Activated T-cell treated with anti-CD3 and anti-CD28 coated beads, Interleukin-2, amount 50 U/mL, for 24 hours (primary cell): ENCODE measurements at regions not wholly inside any gene's neighbourhood (a gene's known extent, or its start where the extent isn't known, plus 50 kb on each side); places are given as distances from the start of the nearest gene placed in this dataset.

ENCODE experiments used
- DNase-seq: peaks from one replicate; pipeline ENCODE4 v3.0.0-alpha.2; 2020
- H3K27ac Mint-ChIP-seq: 2 replicates; pipeline ENCODE4 v1.8.0; 2020; ENCODE audit warnings: mild to moderate bottlenecking, mixed read lengths
- H3K27me3 Mint-ChIP-seq: 2 replicates; pipeline ENCODE4 v1.8.0; 2020; ENCODE audit warnings: mixed read lengths
- H3K36me3 Mint-ChIP-seq: 2 replicates; pipeline ENCODE4 v1.8.0; 2020; ENCODE audit warnings: low read depth, mixed read lengths
- H3K4me1 Mint-ChIP-seq: 2 replicates; pipeline ENCODE4 v1.8.0; 2020; ENCODE audit warnings: low read depth, mixed read lengths
- H3K4me3 Mint-ChIP-seq: 2 replicates; pipeline ENCODE4 v1.8.0; 2020; ENCODE audit warnings: mild to moderate bottlenecking, moderate library complexity, mixed read lengths
- H3K9me3 Mint-ChIP-seq: 2 replicates; pipeline ENCODE4 v1.8.0; 2020; ENCODE audit warnings: mixed read lengths

DNA sequence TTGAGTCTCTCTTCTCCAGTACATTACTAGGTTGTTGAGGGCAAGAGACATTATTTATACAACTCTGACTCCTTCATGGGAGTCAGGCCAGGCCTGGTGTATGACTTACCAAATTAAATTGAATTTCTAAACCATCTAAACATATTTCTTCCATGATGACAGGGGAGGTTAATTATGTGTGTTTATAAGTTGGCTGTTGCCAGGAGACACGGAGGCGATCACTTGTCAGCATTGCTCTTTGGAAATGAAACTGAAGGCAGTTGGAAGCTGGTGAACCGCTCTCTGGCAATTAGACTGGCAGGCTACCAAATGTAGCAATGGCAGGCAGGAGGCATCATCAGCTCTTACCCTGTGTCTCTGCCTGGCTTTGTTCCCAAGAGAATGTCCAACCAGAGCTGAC, 241.4 kb downstream of the KCNS3 start:
- Mint-ChIP-seq H3K4me3 (no peak overlapping the region), H3K4me1 (no peaks in the 10 kb centered on the region), H3K36me3 (no peaks in the 10 kb centered on the region), H3K9me3 (no peaks in the 10 kb centered on the region), H3K27ac (no peak overlapping the region), H3K27me3 (peaks cover 10% of the 10 kb centered on the region)
- DNase-seq: no peak

DNA sequence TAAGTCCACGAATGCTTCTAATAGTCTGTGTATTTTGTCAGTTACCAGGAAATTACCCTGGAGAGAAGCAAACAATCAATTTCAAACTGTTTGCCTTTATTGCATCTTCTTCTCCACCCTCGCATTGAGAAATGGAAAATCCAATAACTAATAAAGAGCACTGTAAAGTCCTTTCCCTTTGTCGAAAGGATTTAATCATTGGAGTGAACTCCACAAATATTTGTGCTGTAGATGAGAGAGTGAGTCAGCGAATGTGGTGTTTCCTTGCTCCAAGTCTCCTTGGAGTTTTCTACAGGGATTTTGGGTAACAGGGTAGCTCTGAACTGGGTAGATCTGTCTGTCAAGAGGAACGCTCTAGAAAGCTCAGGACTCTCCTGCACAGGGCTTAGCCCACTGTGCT, 240.2 kb downstream of the KCNS3 start:
- Mint-ChIP-seq H3K36me3 (no peaks in the 10 kb centered on the region), H3K27ac (no peak overlapping the region), H3K4me3 (no peak overlapping the region), H3K27me3 (peaks cover 10% of the 10 kb centered on the region), H3K9me3 (no peaks in the 10 kb centered on the region), H3K4me1 (no peaks in the 10 kb centered on the region)
- DNase-seq: no peak

DNA sequence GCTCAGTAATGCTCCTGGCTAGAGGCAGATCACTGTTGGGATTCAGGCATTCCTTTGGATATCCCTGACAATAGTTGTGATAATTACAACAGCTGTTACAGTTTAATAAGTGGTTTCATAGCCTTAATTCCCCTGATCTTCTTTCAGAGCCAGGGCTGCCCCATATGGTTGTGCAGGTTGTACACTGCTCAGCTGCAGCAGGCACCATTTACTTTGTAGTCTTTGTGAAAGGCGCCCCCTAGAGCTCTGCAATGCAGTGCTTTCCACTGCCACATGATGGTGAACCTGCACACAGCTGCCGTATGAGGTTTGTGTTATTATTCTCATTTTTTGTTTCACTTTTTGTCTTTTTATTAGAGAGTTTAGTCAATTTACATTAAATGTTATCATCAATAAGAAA, 239.1 kb downstream of the KCNS3 start:
- DNase-seq: no peak
- H3K36me3 Mint-ChIP-seq: no peaks in the 10 kb centered on the region
- H3K9me3 Mint-ChIP-seq: no peaks in the 10 kb centered on the region
- H3K4me1 Mint-ChIP-seq: no peaks in the 10 kb centered on the region
- H3K4me3 Mint-ChIP-seq: no peak overlapping the region
- H3K27ac Mint-ChIP-seq: no peak overlapping the region
- H3K27me3 Mint-ChIP-seq: peaks cover 7% of the 10 kb centered on the region

DNA sequence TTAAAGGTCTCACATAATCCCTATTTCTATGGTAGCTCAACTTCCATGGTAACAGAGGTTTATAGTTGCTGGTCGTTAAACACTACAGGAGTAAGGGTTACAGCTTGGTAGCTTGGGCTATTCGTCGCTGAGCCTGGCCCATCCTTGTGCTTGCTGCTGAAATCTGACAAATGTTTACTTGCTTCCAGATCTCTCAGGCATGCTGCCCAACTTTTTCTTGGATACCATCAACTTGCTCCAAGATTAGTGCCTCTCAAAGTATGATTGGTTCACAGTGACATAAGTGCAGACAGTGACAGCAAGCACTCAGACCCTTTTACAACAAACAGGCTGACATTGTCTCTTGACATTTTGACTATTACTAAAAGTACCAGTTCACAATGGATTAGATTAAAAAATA, 231.8 kb downstream of the KCNS3 start:
- Mint-ChIP-seq H3K27me3 (no peaks in the 10 kb centered on the region), H3K4me3 (no peak overlapping the region), H3K9me3 (no peaks in the 10 kb centered on the region), H3K36me3 (no peaks in the 10 kb centered on the region), H3K4me1 (no peaks in the 10 kb centered on the region), H3K27ac (no peak overlapping the region)
- no peak for DNase-seq

DNA sequence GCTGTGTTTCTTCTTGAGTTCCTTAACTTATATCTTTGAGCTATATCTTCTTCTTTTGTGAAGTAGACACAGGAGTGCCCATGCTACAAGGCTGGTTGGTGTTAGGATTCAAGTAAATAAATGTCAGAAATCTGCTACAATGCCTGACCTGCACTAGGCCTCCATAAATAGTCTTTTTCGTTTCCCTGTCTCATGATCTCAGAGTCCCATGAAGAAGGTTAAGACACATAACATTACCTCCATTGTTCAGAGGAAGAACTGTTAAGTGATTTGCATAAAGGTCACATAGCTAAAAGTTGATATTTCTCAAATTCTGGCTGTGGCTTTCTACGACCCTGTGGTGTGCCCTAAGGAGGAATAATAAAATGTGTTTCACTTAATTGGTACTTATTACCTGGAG, 228.4 kb downstream of the KCNS3 start:
- Mint-ChIP-seq H3K4me1 (no peaks in the 10 kb centered on the region), H3K9me3 (no peaks in the 10 kb centered on the region), H3K27ac (no peak overlapping the region), H3K27me3 (peaks cover 8% of the 10 kb centered on the region), H3K4me3 (no peak overlapping the region), H3K36me3 (no peaks in the 10 kb centered on the region)
- no peak for DNase-seq

DNA sequence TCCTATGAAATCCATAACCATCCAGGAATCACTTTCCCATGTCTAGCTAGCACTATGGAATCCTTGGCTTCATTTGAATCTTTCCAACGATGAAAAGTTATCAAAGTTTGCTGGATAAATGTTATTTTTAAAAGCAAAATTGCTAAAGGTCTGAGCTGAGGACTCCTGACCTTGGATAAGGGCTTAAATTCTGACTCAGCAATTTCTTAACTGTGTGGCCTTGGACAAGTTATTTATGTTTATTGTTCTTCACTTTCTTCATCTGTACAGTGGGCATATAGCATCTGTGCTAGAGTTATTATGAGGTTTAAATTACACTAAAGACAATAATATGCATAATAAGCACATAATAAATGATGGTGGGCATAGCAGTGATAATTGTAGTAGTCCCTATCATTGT, 227.5 kb downstream of the KCNS3 start:
- H3K36me3 Mint-ChIP-seq: no peaks in the 10 kb centered on the region
- no peak for DNase-seq
- H3K9me3 Mint-ChIP-seq: no peaks in the 10 kb centered on the region
- H3K4me3 Mint-ChIP-seq: no peak overlapping the region
- H3K27ac Mint-ChIP-seq: no peak overlapping the region
- peaks cover 8% of the 10 kb centered on the region for H3K27me3 Mint-ChIP-seq
- H3K4me1 Mint-ChIP-seq: no peaks in the 10 kb centered on the region

DNA sequence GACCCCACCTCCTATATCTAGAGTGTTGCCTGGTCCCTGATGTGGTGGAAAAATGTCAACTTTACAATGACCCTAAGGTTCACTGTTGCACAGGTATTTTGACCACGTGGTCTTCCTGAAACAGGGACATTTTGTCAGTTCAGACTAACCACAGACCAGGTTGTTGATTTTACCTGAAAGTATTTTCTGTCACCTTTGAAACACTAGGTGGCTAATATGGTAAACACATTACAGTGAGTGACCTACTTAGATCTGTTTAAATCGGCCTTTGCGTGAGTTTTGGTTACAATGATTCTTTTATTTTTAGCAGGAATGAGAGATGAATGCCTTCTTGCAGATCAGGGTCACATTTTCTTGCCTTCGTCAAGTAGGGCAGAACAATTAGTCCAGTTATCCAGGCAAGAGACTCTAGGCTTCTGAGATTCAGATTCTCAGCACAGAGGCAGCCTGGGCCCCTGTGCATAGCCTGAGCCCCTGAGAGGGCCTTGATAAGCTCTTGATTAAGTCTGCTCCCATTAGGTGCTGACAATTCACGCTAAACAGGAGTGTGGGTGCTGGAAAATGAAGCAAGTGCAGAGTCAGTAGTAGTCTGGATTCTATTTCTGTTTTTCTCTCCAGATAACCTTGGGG, 226.2 kb downstream of the KCNS3 start:
- no peaks in the 10 kb centered on the region for H3K9me3 Mint-ChIP-seq
- H3K36me3 Mint-ChIP-seq: no peaks in the 10 kb centered on the region
- no peak overlapping the region for H3K27ac Mint-ChIP-seq
- no peaks in the 10 kb centered on the region for H3K4me1 Mint-ChIP-seq
- peaks cover 8% of the 10 kb centered on the region for H3K27me3 Mint-ChIP-seq
- DNase-seq: no peak
- H3K4me3 Mint-ChIP-seq: no peak overlapping the region

DNA sequence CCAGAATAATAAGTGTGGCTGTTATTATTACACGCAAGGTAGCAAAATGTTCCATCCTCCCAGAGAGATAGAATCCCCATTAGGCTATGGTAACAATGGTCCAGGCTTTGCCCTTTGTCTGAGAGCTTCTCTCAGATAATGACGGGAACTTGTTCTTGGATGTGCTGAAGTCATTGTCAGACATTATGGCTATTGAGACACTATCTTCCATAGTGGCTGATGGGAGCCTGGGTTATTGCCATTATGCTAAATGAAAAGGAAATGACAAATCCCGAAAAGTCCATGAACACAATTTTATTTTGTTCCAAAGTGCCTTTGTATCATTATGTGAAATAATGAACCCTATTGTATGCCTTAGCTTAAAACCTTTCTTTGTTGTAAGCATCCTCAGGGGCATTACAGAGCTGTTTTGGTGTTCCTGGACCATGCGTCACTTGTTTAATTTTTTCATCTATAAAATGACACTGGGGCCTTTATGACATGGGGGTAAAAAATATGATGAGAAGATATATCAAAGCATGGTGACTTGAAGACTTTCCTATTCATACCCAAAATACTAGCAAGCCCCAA, 218.5 kb downstream of the KCNS3 start:
- Mint-ChIP-seq H3K27ac (no peak overlapping the region), H3K27me3 (peaks cover 2% of the 10 kb centered on the region), H3K4me1 (no peaks in the 10 kb centered on the region), H3K4me3 (no peak overlapping the region), H3K9me3 (no peaks in the 10 kb centered on the region), H3K36me3 (no peaks in the 10 kb centered on the region)
- DNase-seq: no peak

DNA sequence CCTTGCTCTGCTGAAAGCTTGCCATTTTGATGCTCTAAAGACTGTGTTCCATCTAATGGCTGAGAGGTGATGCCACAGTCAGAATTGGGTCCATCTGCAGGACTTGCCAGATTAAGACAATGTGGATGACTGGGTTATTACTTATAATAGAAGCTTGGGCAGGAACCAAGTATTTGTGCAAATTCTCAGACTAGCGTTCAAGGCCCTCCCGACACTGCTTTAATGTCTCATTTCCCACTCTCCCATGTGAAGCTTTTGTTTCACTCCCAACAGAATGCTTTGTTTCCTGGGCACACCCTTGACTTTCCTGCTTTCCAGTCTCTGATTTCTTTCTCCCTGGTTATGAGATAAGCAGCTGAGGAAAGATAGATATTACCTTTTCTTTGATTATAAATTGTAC, 215.8 kb downstream of the KCNS3 start:
- Mint-ChIP-seq H3K27me3 (peaks cover 2% of the 10 kb centered on the region), H3K27ac (no peak overlapping the region), H3K36me3 (no peaks in the 10 kb centered on the region), H3K9me3 (no peaks in the 10 kb centered on the region), H3K4me3 (no peak overlapping the region), H3K4me1 (no peaks in the 10 kb centered on the region)
- no peak for DNase-seq

DNA sequence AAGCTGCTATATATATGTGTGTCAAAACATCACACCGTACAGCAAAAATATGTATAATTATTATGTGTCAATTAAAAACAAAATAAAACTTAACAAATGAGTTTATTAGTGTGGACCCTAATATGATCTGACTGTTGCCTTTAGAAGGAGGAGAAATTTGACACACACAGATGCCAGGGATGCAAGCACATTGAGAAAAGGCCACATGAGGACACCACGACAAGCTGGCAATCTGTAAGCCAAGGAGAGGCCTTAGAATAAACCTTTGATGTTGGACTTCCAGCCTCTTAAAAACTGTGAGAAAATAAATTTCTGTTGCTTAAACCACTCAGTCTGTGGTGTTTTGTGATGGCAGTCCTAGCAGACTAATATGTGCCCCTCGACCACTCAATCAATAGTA, 214.7 kb downstream of the KCNS3 start:
- Mint-ChIP-seq H3K27ac (no peak overlapping the region), H3K36me3 (no peaks in the 10 kb centered on the region), H3K27me3 (peaks cover 2% of the 10 kb centered on the region), H3K9me3 (no peaks in the 10 kb centered on the region), H3K4me3 (no peak overlapping the region), H3K4me1 (no peaks in the 10 kb centered on the region)
- DNase-seq: no peak

DNA sequence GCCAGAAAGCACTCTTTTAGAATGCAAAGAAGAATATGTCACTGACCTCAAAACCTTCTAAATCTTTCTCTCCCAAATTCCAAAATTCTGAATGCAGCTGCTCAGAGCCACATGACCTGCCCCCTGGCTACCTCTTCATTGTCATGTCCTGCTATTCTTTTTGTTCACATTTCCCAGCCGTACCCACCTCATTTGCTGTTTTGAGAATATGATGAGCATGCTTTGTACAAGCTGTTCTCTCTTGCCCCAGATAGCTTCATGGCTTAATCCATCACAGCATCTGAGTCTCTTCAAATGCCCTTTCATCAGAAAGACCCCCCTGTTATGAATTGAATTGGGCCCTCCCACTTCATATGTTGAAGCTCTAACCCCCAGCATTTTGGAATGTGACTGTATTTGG, 214.3 kb downstream of the KCNS3 start:
- H3K27ac Mint-ChIP-seq: no peak overlapping the region
- H3K27me3 Mint-ChIP-seq: peaks cover 2% of the 10 kb centered on the region
- no peak for DNase-seq
- H3K4me3 Mint-ChIP-seq: no peak overlapping the region
- H3K9me3 Mint-ChIP-seq: no peaks in the 10 kb centered on the region
- no peaks in the 10 kb centered on the region for H3K36me3 Mint-ChIP-seq
- no peaks in the 10 kb centered on the region for H3K4me1 Mint-ChIP-seq

DNA sequence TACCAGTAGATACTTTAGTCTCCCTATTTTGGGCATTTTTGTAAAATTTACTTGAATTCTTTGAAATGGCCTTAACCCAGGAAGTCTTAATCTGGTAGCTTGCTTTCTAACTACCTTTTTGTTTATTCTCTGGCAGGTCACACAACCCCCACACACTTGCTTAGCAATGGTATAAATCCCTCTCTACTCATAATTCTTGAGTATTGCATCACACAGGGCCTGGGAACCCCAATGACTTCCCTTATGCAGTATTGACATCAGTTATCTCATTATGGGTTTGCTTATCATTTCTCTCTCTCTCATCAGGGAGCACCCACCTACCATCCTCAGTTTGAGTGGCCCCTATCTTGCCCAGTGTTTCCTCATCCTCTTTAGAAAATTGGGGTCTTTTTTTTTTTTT, 207.1 kb downstream of the KCNS3 start:
- H3K4me3 Mint-ChIP-seq: no peak overlapping the region
- peaks cover 2% of the 10 kb centered on the region for H3K9me3 Mint-ChIP-seq
- no peak for DNase-seq
- no peaks in the 10 kb centered on the region for H3K36me3 Mint-ChIP-seq
- no peak overlapping the region for H3K27ac Mint-ChIP-seq
- no peaks in the 10 kb centered on the region for H3K4me1 Mint-ChIP-seq
- H3K27me3 Mint-ChIP-seq: no peaks in the 10 kb centered on the region

DNA sequence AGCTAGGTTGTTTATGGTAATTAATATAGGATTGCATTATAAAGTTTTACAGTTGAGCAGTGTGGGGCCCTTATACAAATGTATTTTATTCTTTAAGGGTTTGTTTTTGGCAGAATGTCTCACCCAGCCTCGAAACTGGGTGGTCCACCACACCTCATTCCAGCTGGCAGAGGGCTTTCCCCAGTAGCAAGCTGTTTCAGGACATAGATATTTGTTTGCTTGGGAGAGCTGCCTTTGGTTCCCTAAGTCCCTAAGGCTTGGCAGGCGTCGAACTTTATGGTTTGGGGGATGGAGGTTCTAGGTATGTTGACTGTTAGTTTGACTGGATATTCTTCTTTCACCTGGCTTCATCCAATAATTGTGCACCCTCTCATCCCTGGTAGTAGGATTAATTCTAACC, 205.9 kb downstream of the KCNS3 start:
- H3K27me3 Mint-ChIP-seq: no peaks in the 10 kb centered on the region
- no peak overlapping the region for H3K27ac Mint-ChIP-seq
- DNase-seq: no peak
- no peak overlapping the region for H3K4me3 Mint-ChIP-seq
- no peaks in the 10 kb centered on the region for H3K36me3 Mint-ChIP-seq
- peaks cover 2% of the 10 kb centered on the region for H3K9me3 Mint-ChIP-seq
- H3K4me1 Mint-ChIP-seq: no peaks in the 10 kb centered on the region

DNA sequence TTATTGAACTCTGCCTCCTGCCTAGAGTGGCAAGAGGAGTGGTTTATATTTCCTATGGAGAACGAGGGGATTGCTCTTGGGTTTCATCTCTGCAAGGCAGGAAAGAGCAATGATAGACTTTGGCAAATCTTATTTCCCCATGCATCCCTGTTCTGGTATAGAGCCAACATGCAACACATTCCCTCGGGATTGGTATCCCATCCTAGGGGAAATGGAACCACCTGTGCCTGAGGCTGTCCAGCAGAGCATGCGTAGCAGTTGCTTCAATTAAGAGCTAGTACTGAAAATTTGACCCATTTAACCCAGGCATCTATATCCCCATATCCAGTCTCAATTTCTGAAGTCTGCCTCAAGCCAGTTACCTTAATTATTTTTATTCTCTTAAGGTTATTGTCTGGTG, 205.3 kb downstream of the KCNS3 start:
- Mint-ChIP-seq H3K4me1 (no peaks in the 10 kb centered on the region), H3K27me3 (no peaks in the 10 kb centered on the region), H3K9me3 (peaks cover 2% of the 10 kb centered on the region), H3K27ac (no peak overlapping the region), H3K36me3 (no peaks in the 10 kb centered on the region), H3K4me3 (no peak overlapping the region)
- DNase-seq: no peak

DNA sequence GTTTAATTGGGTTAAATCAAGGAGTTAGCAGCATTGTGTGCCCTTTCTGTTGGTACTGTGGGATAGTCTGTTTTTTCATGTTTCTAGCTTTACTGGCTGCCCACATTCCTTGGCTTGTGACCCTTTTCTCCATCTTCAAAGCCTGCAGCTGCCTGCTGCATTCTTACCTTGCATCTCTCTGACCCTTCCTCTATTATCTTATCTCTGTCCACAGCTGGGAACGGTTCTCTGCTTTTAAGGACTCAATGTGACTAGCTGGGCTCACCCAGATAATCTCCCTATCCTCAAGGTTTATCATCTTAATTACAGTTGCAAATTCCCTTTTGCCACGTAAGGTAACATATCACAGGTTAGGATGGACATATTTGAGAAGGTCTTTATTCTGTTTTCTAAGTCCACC, 199.7 kb downstream of the KCNS3 start:
- Mint-ChIP-seq H3K27ac (no peak overlapping the region), H3K9me3 (peaks cover 2% of the 10 kb centered on the region), H3K4me1 (peaks cover 4% of the 10 kb centered on the region)

DNA sequence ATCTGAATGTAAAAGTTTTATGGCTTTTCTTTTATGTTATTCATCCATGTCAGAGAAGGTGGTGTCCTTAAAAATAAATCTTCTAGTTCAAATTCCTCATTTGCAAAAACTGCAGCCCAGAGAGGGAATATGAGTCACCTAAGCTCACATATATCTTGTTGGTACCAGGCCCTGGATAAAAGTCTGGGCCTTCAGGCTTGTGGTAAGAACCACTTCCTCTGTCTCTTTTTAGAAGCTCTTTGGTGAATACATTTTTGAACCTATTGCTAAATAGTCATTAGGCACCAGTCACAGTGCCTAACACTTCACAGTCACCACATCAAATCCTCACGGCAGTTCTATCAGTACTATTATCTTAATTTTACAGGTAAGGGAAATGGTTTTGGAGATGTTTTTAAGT, 199.2 kb downstream of the KCNS3 start:
- peaks cover 5% of the 10 kb centered on the region for H3K27me3 Mint-ChIP-seq
- H3K4me1 Mint-ChIP-seq: peaks cover 4% of the 10 kb centered on the region
- H3K9me3 Mint-ChIP-seq: peaks cover 2% of the 10 kb centered on the region
- no peaks in the 10 kb centered on the region for H3K36me3 Mint-ChIP-seq
- H3K27ac Mint-ChIP-seq: no peak overlapping the region
- DNase-seq: no peak
- no peak overlapping the region for H3K4me3 Mint-ChIP-seq

More for the DNA sequence above, 199.7 kb downstream of the KCNS3 start:
- Mint-ChIP-seq H3K36me3 (no peaks in the 10 kb centered on the region), H3K27me3 (peaks cover 4% of the 10 kb centered on the region), H3K4me3 (no peak overlapping the region)
- no peak for DNase-seq
